ENCODE measurements at regions not wholly inside any gene's neighbourhood (a gene's known extent, or its start where the extent isn't known, plus 50 kb on each side); places are given as distances from the start of the nearest gene placed in this dataset.

DNA sequence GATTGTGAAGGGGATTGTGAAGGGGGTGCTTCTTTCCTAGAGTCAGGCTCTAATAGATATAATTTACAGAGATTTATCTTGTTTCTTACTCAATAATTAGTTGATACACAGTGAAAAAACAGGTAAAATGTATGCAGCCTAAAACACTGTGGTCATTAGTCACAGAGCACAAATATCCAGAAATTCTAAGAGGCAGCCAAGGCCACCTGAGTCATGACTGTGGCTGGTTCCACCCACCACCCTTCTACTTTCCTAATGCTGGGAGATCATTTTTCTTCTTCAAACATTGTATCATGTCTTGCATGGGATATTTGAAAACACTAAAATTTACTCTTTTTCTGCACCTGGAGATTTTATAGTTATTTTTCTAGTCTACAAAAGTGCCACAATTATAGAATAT, 181.6 kb downstream of the OTOR start:
- no peak for ATAC-seq
- no peak for DNase-seq
- Histone ChIP-seq H3K4me1 (no peaks in the 10 kb centered on the region), H3K9me3 (no peaks in the 10 kb centered on the region), H3K27ac (no peak overlapping the region), H3K36me3 (no peaks in the 10 kb centered on the region), H3K4me3 (no peak overlapping the region), H3K27me3 (no peaks in the 10 kb centered on the region)
- no peak for TF ChIP-seq CTCF (IDR thresholded peaks at IDR 0.05)
- TF ChIP-seq POLR2A (IDR thresholded peaks at IDR 0.05): no peak
- intact Hi-C loops (cut with DNase I): no loop called here

GRCh38 chr20:16930656-16931055, 182.5 kb downstream of the OTOR start:
- H3K4me3 ChIP-seq: no peak overlapping the region
- no peaks in the 10 kb centered on the region for H3K36me3 ChIP-seq
- no peaks in the 10 kb centered on the region for H3K27me3 ChIP-seq
- TF ChIP-seq POLR2A (IDR thresholded peaks at IDR 0.05): no peak
- no peak for TF ChIP-seq CTCF (IDR thresholded peaks at IDR 0.05)
- H3K27ac ChIP-seq: no peak overlapping the region
- ATAC-seq: no peak
- intact Hi-C loops (cut with DNase I): no loop called here
- WGBS (ENCODE audit: insufficient coverage, low coverage, low lambda C conversion rate, missing lambda C conversion rate): 40% methylated on average over 3 of the region's 4 CpGs
- no peak for DNase-seq
- no peaks in the 10 kb centered on the region for H3K4me1 ChIP-seq
- no peaks in the 10 kb centered on the region for H3K9me3 ChIP-seq

- no peaks in the 10 kb centered on the region for H3K36me3 ChIP-seq
- intact Hi-C loops (cut with DNase I): no loop called here
Measured at GRCh38 chr20:16939051-16939450, 190.9 kb downstream of the OTOR start.

GRCh38 chr20:16940701-16941100, 192.5 kb downstream of the OTOR start:
- H3K9me3 ChIP-seq: no peaks in the 10 kb centered on the region
- intact Hi-C loops (cut with DNase I): no loop called here
- H3K36me3 ChIP-seq: no peaks in the 10 kb centered on the region
- no peaks in the 10 kb centered on the region for H3K4me1 ChIP-seq
- H3K27ac ChIP-seq: no peak overlapping the region
- DNase-seq (no peak), ATAC-seq (no peak)
- 23% methylated on average over 1 of the region's 1 CpG for WGBS (ENCODE audit: insufficient coverage, low coverage, low lambda C conversion rate, missing lambda C conversion rate)
- H3K4me3 ChIP-seq: no peak overlapping the region
- no peak for TF ChIP-seq CTCF (IDR thresholded peaks at IDR 0.05)
- H3K27me3 ChIP-seq: no peaks in the 10 kb centered on the region

More at GRCh38 chr20:16939051-16939450, 190.9 kb downstream of the OTOR start:
- no peak for ATAC-seq
- Histone ChIP-seq H3K27me3 (no peaks in the 10 kb centered on the region), H3K4me3 (no peak overlapping the region), H3K9me3 (no peaks in the 10 kb centered on the region), H3K4me1 (no peaks in the 10 kb centered on the region), H3K27ac (no peak overlapping the region)
- WGBS (ENCODE audit: insufficient coverage, low coverage, low lambda C conversion rate, missing lambda C conversion rate): 15% methylated on average over 3 of the region's 3 CpGs
- DNase-seq: no peak
- TF ChIP-seq POLR2A (IDR thresholded peaks at IDR 0.05) (no peak), CTCF (IDR thresholded peaks at IDR 0.05) (no peak)

- intact Hi-C loops (cut with DNase I): no loop called here
- Histone ChIP-seq H3K9me3 (no peaks in the 10 kb centered on the region), H3K4me1 (no peaks in the 10 kb centered on the region), H3K27ac (no peak overlapping the region), H3K27me3 (no peaks in the 10 kb centered on the region), H3K36me3 (no peaks in the 10 kb centered on the region), H3K4me3 (no peak overlapping the region)
- ATAC-seq (no peak), DNase-seq (no peak)
- no peak for TF ChIP-seq POLR2A (IDR thresholded peaks at IDR 0.05)
- WGBS (ENCODE audit: insufficient coverage, low coverage, low lambda C conversion rate, missing lambda C conversion rate): 36% methylated on average over 1 of the region's 1 CpG
Measured at GRCh38 chr20:16942051-16942450, 193.9 kb downstream of the OTOR start.
